ENCODE measurements at regions not wholly inside any gene's neighbourhood (a gene's known extent, or its start where the extent isn't known, plus 50 kb on each side); places are given as distances from the start of the nearest gene placed in this dataset.
"Not testable (repeated sequence)": the region's sequence is repeated elsewhere in the genome, so short reads cannot be mapped to it uniquely, and the experiment has no call there.

DNA sequence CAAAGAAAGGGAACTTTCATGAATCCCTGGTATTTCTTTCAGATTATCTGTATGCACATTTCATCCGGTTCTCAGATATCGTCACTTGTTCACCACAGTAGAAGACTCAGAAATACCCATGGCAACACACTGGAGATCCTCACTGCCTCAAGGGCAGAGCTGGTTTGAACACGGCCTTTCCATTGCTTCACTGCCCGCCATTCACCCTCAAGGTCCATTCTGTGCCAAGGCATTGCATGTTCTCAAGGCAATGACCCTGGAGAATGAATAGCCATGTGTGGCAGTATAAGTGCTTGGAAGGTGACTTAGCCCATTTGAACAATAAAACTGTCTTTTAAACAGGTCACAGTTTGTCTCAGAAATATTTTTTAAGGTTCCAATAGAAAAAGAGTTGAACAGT lies 606.5 kb downstream of the IPMK start:
- no peak for DNase-seq

DNA sequence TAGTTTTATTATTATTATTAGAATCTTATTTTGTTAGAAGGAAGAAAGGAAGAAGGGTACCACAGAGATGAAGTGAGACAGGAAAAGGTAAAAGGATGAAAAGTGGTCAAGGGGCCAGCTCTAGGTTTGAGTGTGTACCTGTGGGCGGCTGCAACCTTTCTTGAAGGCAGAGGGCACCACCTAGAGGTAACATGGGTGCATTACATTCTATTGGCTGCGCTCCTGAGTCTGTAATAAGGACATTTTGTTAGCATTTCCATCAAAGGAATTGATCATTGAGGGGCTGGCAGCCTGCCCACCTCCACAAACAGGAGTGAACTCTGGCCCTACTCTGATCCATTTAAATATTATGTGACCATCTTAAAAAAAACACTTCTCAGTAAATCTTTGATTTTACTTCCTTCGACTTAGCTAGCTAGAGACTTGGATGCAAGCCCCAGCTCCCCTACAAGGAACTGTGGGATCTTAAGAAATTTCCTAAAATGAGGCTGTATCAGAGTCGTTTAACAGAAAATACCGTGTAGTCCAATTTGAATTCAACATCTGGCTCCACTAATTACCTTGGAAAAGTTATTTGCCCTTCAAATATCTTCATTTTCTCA lies 610.4 kb downstream of the IPMK start:
- peak; percentile 46 for DNase-seq

DNA sequence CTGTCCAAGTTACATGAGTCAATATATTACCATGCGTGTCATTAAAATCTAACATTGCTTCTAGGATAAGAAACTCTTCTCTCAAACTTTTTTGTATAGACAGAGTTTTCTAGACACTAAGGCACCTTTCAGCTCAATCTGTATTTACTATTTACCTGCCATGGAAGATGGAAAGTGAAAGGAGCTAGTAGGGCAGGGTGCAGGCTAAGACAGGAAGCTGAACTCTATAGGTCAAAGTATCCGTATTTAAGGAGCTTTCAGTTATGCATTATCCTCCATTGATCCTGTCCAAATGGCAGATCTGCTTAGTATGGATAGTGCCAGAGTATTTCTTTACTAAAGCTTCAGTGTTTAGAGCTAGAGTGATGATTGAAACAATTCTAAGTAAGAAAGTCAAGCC lies 612.8 kb downstream of the IPMK start:
- DNase-seq = no peak

- DNase-seq = not testable (repeated sequence)
Observed at GRCh38 chr10:57645108-57645507, 622.6 kb downstream of the IPMK start.

- no peak for DNase-seq
Observed at GRCh38 chr10:57638411-57638810, 629.3 kb downstream of the IPMK start.

DNA sequence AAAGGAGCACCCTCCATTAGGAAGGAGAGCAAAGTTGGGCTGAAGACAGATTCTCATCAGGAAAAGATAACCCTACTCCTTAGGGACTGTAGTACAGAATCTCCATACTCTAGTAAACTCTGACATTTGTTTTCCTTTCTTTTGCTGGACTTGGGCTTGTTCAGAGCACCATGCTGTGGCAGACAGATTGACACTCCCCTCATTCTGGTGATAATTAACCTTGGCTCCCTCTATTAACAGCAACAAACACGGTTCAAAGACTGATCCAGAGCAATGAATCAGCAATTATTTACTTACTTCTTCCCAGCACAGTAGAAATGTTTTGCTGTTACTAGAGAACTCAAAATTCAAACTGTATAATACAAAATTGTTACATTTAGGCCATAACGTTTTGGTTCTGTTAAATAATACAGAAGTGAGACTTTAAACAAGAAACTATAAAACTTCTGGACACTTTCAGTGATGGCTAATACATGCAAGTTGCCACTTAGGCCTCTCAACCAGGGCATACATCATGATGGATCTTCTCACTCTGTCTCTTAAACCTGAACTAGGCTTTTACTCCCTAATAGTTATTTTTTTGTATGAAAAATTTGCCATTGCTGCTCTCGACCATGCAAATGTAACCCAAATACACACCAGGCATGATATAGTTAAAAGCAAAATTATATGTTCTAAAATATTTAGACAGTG lies 639.0 kb downstream of the IPMK start:
- no peak for DNase-seq

- DNase-seq = no peak
Observed at GRCh38 chr10:57627642-57628178, 640.0 kb downstream of the IPMK start.

- DNase-seq = no peak
Observed at GRCh38 chr10:57624856-57625592, 642.7 kb downstream of the IPMK start.

DNA sequence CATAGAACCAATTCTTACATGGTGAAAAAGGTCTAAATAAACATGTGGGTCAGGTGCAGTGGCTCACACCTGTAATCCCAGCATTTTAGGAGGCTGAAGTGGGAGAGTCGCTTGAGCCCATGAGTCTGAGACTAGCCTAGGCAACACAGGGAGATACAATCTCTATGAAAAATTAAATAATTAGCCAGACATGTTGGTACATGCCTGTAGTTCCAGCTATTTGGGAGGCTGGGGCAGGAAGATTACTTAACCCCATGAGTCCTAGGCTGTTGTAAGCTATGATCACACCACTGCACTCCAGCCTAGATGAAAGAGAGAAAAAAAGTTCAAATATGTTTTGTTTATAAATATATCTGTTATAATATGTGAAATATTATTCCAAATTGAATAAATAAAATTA lies 643.6 kb downstream of the IPMK start:
- no peak for DNase-seq

- DNase-seq = no peak
Observed at GRCh38 chr10:57621466-57621865, 646.2 kb downstream of the IPMK start.

DNA sequence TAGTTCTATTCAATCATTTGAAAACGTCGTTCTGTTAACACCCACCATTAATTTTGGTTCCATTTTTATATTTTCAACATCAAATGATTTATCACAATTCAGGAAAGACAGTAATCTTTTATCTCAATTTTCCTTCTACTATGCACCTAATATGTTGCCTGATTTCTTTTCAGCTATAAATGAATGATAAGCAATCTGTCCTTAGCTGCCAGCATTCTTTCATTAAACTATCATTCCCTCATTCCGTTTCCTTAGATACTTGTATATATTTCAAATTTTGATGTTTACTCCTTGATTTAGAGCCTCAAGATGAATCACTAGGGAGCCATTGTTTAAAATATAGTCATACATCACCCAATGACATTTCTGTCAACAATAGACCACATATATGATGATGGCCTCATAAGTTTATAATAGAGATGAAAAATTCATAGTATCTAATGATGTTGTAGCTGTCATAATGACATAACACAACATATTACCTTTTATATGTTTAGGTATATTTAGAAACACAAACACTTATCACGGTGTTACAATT lies 661.7 kb downstream of the IPMK start:
- DNase-seq = no peak

GRCh38 chr10:57599440-57599839 lies 668.3 kb downstream of the IPMK start:
- no peak for DNase-seq

GRCh38 chr10:57593983-57594573 lies 673.6 kb downstream of the IPMK start:
- DNase-seq = no peak

GRCh38 chr10:57579926-57580325 lies 687.8 kb downstream of the IPMK start:
- peak; percentile 12 for DNase-seq

DNA sequence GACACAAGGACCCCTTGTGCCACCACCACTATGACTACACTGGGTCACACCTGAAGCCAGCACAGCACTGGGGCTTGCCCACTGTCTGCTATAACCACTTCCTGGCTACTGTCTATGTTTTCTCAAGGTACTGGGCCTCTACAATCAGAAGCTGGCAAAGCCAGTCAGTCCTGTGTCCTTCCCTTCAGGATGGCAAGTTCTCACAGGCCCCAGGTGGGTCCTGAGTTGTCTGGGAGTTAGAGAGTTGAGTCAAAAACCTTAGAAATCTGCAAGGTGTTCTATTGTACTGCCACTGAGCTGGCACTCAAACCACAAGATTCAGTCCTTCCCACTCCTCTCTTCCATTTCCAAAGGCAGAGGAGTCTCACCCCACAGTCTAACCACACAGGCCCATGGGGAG lies 705.5 kb downstream of the IPMK start:
- DNase-seq = no peak

DNA sequence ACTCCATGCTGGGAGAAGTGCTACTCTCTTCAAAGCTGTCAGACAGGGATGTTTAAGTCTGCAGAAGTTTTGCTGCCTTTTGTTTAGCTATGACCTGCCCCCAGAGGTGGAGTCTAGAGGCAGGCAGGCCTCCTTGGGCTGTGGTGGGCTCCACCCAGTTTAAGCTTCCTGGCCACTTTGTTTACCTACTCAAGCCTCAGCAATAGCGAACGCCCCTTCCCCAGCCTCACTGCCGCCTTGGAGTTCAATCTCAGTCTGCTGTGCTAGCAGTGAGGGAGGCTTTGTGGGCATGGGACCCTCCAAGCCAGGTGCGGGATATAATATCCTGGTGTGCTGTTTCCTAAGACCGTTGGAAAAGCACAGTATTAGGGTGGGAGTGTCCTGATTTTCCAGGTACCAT lies 715.9 kb downstream of the IPMK start:
- not testable (repeated sequence) for DNase-seq

- no peak for DNase-seq
Observed at GRCh38 chr10:57535306-57535705, 732.4 kb downstream of the IPMK start.

DNA sequence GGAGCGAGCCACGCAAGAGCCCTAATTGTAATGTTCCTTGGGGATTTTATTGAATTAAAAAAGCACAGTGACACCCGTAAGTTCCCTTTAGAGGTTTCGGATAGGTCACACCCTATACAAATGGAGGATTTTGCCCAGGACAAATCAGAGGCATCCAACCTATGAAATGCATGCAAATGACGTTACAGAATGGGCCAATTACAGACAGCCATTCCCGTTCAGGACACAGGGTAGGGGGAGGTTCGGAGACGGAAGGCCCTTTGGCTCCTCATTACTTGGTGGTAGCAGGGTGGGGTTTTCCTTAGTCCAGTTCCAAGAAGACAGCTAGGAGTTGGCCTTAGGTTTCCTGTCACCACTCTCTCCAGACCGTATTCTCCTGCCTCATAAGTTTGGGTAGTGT lies 754.1 kb downstream of the IPMK start:
- DNase-seq = no peak

DNA sequence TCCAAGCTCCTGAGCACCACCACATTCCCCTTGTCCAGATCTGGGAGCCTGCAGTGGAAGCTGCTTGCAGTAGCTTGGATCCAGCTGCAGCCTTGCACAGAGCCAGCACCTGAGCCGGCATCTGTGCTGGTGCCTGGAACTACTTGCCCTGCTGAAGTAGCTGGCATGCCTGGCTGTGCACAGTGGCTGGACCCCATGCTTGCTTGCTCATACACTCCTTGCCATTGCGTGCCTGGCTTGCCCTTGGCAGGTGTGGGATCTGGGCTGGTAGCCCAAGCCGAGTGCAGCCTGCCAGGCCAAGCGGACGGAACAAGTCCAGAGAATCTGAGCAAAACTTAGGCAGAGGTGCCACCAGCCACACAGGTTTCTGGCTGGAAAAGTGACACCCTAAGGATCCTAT lies 759.9 kb downstream of the IPMK start:
- DNase-seq = no peak

DNA sequence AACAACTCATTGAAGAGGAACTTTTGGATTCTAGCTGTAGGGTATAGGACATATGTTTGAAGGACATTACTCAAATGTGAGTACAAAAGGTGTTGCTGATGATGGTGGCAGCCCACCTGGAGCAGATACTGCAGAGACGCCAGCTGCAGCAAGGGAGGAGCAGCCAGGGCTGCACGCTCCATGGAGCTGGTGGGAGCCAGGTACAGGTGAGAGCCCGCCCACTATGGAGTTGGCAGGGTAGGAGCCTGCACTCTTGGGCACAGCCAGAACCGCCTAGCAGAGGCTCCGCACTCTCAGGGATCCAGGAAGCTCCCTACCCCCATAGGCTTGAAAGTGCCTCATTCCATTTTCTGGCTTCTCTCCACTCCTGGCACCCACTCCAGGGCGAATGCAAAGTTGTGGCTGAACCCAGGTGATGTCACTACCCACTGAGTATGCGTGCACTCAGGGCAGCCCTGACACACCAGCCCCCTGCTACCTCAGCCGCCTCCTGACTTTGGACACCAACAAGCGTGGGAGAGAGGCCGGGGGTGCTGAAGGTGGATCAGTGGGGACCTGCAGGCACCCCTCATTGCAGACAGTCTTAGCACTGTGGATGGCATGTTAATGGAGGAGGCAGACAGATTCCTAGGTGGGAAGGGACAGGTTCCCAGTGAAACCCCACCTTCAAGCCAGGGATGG lies 761.1 kb downstream of the IPMK start:
- no peak for DNase-seq

DNA sequence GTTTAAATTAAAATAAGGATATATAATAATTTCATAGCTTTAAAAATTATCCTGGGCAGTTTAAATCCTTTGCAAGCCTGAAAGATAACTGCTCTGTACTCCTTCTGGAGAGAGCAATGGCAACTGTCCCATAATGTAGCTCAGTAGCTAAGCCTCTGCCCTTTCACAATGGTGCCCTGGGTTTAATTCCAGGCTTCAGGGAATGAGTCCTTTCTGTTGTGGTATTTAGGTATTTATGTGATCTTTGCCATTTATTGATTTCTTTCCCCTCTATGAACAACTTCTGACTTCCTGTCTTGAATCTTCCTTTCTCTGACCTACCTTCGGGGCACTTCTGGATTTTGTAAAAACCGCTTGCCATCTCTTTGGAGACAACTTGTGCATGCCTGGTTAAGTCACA lies 773.2 kb downstream of the IPMK start:
- no peak for DNase-seq

GRCh38 chr10:57482259-57482658 lies 785.4 kb downstream of the IPMK start:
- DNase-seq = no peak

All from fibroblast of upper back skin (primary cell).